Lower lobe of right lung (tissue), 2 donors: ENCODE measurements at regions not wholly inside any gene's neighbourhood (a gene's known extent, or its start where the extent isn't known, plus 50 kb on each side); places are given as distances from the start of the nearest gene placed in this dataset.

Experiments
- ATAC-seq, 2 donors: fragments of 200-7000 bp; cut with Tn5 transposase; one replicate each; pipeline ENCODE4 v1.9.1; 2020 to 2022; ENCODE audit warnings: mild to moderate bottlenecking in 2 of 2, moderate library complexity in 2 of 2
- DNase-seq: peaks from one replicate; pipeline ENCODE4 v3.0.0-alpha.2; 2020
- H3K27ac ChIP-seq: fragments of 200-600 bp; one replicate; pipeline ENCODE4 v1.8.0; 2022
- H3K27me3 ChIP-seq: fragments of 200-600 bp; one replicate; pipeline ENCODE4 v1.8.0; 2022; ENCODE audit warnings: low read depth
- H3K36me3 ChIP-seq: fragments of 200-600 bp; one replicate; pipeline ENCODE4 v1.8.0; 2022; ENCODE audit warnings: mild to moderate bottlenecking
- H3K4me1 ChIP-seq: fragments of 200-600 bp; one replicate; pipeline ENCODE4 v1.8.0; 2022
- H3K4me3 ChIP-seq: fragments of 200-600 bp; one replicate; pipeline ENCODE4 v1.8.0; 2022; ENCODE audit warnings: mild to moderate bottlenecking
- H3K9me3 ChIP-seq: fragments of 200-600 bp; one replicate; pipeline ENCODE4 v1.8.0; 2022
- CTCF ChIP-seq: fragments of 200-600 bp; IDR thresholded peaks from one replicate; pipeline ENCODE4 v1.8.0; 2022; ENCODE audit warnings: antibody characterized with exemption, mild to moderate bottlenecking
- intact Hi-C: fragments of 100-400 bp; cut with DNase I; formaldehyde crosslinking; loops from one replicate; pipeline ENCODE4 v1.11.0; 2022
- donor health status: DM: no; HTN: yes; CAD: no; lungs with severe emphysema.

GRCh38 chr4:135383356-135384288, 1182.0 kb upstream of the PABPC4L start:
- no peak for TF ChIP-seq CTCF
- H3K4me3 ChIP-seq: no peak overlapping the region
- no peaks in the 10 kb centered on the region for H3K27me3 ChIP-seq
- ATAC-seq: no peak
- no peaks in the 10 kb centered on the region for H3K4me1 ChIP-seq
- no peaks in the 10 kb centered on the region for H3K36me3 ChIP-seq
- intact Hi-C loops: no loop called here
- no peak overlapping the region for H3K27ac ChIP-seq
- H3K9me3 ChIP-seq: no peaks in the 10 kb centered on the region
- DNase-seq: no peak

GRCh38 chr4:135382280-135382959, 1180.8 kb upstream of the PABPC4L start:
- Histone ChIP-seq H3K27me3 (no peaks in the 10 kb centered on the region), H3K27ac (no peak overlapping the region), H3K36me3 (no peaks in the 10 kb centered on the region), H3K4me3 (no peak overlapping the region), H3K9me3 (no peaks in the 10 kb centered on the region), H3K4me1 (no peaks in the 10 kb centered on the region)
- intact Hi-C loops: no loop called here
- ATAC-seq (no peak), DNase-seq (no peak)
- TF ChIP-seq CTCF: no peak

GRCh38 chr4:135372131-135372530, 1170.5 kb upstream of the PABPC4L start:
- ATAC-seq (no peak), DNase-seq (no peak)
- no peak overlapping the region for H3K4me3 ChIP-seq
- no peaks in the 10 kb centered on the region for H3K36me3 ChIP-seq
- H3K9me3 ChIP-seq: no peaks in the 10 kb centered on the region
- no peaks in the 10 kb centered on the region for H3K4me1 ChIP-seq
- intact Hi-C loops: no loop called here
- no peaks in the 10 kb centered on the region for H3K27me3 ChIP-seq
- no peak overlapping the region for H3K27ac ChIP-seq
- TF ChIP-seq CTCF: no peak

GRCh38 chr4:135371137-135371536, 1169.5 kb upstream of the PABPC4L start:
- ATAC-seq (no peak), DNase-seq (no peak)
- H3K27ac ChIP-seq: no peak overlapping the region
- no peaks in the 10 kb centered on the region for H3K4me1 ChIP-seq
- TF ChIP-seq CTCF: no peak
- H3K9me3 ChIP-seq: no peaks in the 10 kb centered on the region
- intact Hi-C loops: no loop called here
- H3K36me3 ChIP-seq: no peaks in the 10 kb centered on the region
- H3K4me3 ChIP-seq: no peak overlapping the region
- H3K27me3 ChIP-seq: no peaks in the 10 kb centered on the region

- DNase-seq: no peak
- ATAC-seq: no peak
- TF ChIP-seq CTCF: no peak
- no peaks in the 10 kb centered on the region for H3K27me3 ChIP-seq
- no peaks in the 10 kb centered on the region for H3K9me3 ChIP-seq
- no peaks in the 10 kb centered on the region for H3K36me3 ChIP-seq
- intact Hi-C loops: no loop called here
- H3K27ac ChIP-seq: no peak overlapping the region
- H3K4me3 ChIP-seq: no peak overlapping the region
- no peaks in the 10 kb centered on the region for H3K4me1 ChIP-seq
These were observed 1167.2 kb upstream of the PABPC4L start for GRCh38 chr4:135368831-135369230.
